ENCODE measurements at regions not wholly inside any gene's neighbourhood (a gene's known extent, or its start where the extent isn't known, plus 50 kb on each side); places are given as distances from the start of the nearest gene placed in this dataset.

GRCh38 chr9:135015096-135015495, 72.4 kb upstream of the OLFM1 start:
- no peak for TF ChIP-seq ZFX (IDR thresholded peaks at IDR 0.05; ENCODE audit: borderline replicate concordance)
- TF ChIP-seq CTCF (IDR thresholded peaks at IDR 0.05), result no peak
- H3K27ac ChIP-seq, result no peak overlapping the region

GRCh38 chr9:135015565-135015964, 71.9 kb upstream of the OLFM1 start:
- TF ChIP-seq ZFX (IDR thresholded peaks at IDR 0.05; ENCODE audit: borderline replicate concordance) (no peak), CTCF (IDR thresholded peaks at IDR 0.05) (no peak)

GRCh38 chr9:135016037-135016640, 71.3 kb upstream of the OLFM1 start:
- TF ChIP-seq ZFX (IDR thresholded peaks at IDR 0.05; ENCODE audit: borderline replicate concordance), result no peak
- TF ChIP-seq CTCF (IDR thresholded peaks at IDR 0.05), result no peak
- no peak overlapping the region for H3K27ac ChIP-seq

More at GRCh38 chr9:135015565-135015964, 71.9 kb upstream of the OLFM1 start:
- no peak overlapping the region for H3K27ac ChIP-seq

GRCh38 chr9:135016876-135017275, 70.6 kb upstream of the OLFM1 start:
- H3K27ac ChIP-seq, result no peak overlapping the region
- TF ChIP-seq CTCF (IDR thresholded peaks at IDR 0.05) (no peak), ZFX (IDR thresholded peaks at IDR 0.05; ENCODE audit: borderline replicate concordance) (no peak)

GRCh38 chr9:135017899-135018298, 69.6 kb upstream of the OLFM1 start:
- no peak overlapping the region for H3K27ac ChIP-seq
- TF ChIP-seq ZFX (IDR thresholded peaks at IDR 0.05; ENCODE audit: borderline replicate concordance) (no peak), CTCF (IDR thresholded peaks at IDR 0.05) (no peak)

GRCh38 chr9:135018306-135018915, 69.1 kb upstream of the OLFM1 start:
- TF ChIP-seq ZFX (IDR thresholded peaks at IDR 0.05; ENCODE audit: borderline replicate concordance), result no peak
- TF ChIP-seq CTCF (IDR thresholded peaks at IDR 0.05), result no peak
- H3K27ac ChIP-seq, result no peak overlapping the region

- TF ChIP-seq CTCF (IDR thresholded peaks at IDR 0.05) (no peak), ZFX (IDR thresholded peaks at IDR 0.05; ENCODE audit: borderline replicate concordance) (no peak)
- no peak overlapping the region for H3K27ac ChIP-seq
Measured at GRCh38 chr9:135019224-135019623, 68.2 kb upstream of the OLFM1 start.

Measured in 22Rv1 (cell line).